ENCODE measurements at regions not wholly inside any gene's neighbourhood (a gene's known extent, or its start where the extent isn't known, plus 50 kb on each side); places are given as distances from the start of the nearest gene placed in this dataset.

DNA sequence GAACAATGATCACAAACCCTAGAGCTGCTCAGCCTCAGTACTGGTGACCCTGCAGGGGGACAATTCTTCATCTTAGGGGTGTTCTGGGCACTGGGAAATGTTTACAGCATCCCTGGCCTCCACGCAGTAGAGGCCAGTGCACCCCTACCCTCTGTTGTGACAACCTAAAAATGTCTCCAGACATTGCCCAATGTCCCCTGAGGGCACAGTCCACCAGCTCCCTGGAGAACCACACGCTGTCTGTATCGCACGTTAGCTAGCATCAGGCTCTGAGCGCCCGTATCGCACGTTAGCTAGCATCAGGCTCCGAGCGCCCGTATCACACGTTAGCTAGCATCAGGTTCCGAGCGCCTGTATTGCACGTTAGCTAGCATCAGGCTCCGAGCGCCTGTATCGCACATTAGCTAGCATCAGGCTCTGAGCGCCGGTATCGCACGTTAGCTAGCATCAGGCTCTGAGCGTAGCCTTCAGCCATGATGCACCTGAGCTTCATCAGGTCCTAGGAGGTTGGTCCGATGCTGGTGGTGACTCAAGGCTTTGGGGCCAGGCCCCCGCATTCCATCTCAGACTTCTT, 111.1 kb upstream of the ANO1 start:
- no peak for FAIRE-seq
- no peak overlapping the region for H3K4me2 ChIP-seq (ENCODE audit: low read length)
- H3K79me2 ChIP-seq (ENCODE audit: insufficient read depth, low read length): no peaks in the 10 kb centered on the region
- H3K27me3 ChIP-seq (ENCODE audit: insufficient read depth, low read length): no peaks in the 10 kb centered on the region
- H3K36me3 Mint-ChIP-seq (ENCODE audit: low read depth, unreplicated experiment): no peaks in the 10 kb centered on the region
- H3K36me3 ChIP-seq (ENCODE audit: insufficient read depth, low read length): no peaks in the 10 kb centered on the region
- no peak overlapping the region for H3K4me3 ChIP-seq (ENCODE audit: insufficient read depth, low read depth, low read length)
- TF ChIP-seq EZH2 (IDR thresholded peaks at IDR 0.05; ENCODE audit: insufficient read depth, low read length): no peak
- TF ChIP-seq, protein P1, sequence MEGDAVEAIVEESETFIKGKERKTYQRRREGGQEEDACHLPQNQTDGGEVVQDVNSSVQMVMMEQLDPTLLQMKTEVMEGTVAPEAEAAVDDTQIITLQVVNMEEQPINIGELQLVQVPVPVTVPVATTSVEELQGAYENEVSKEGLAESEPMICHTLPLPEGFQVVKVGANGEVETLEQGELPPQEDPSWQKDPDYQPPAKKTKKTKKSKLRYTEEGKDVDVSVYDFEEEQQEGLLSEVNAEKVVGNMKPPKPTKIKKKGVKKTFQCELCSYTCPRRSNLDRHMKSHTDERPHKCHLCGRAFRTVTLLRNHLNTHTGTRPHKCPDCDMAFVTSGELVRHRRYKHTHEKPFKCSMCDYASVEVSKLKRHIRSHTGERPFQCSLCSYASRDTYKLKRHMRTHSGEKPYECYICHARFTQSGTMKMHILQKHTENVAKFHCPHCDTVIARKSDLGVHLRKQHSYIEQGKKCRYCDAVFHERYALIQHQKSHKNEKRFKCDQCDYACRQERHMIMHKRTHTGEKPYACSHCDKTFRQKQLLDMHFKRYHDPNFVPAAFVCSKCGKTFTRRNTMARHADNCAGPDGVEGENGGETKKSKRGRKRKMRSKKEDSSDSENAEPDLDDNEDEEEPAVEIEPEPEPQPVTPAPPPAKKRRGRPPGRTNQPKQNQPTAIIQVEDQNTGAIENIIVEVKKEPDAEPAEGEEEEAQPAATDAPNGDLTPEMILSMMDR (IDR thresholded peaks at IDR 0.05; ENCODE audit: insufficient read depth, low read depth, low read length): no peak
- H2AFZ ChIP-seq (ENCODE audit: low read depth, low read length): no peak overlapping the region
- H3K4me1 ChIP-seq (ENCODE audit: insufficient read depth, low read length): peaks cover 8% of the 10 kb centered on the region
- H3K9ac ChIP-seq (ENCODE audit: low read length): no peak overlapping the region
- no peak for DNase-seq (ENCODE audit: low read depth)
- no peak overlapping the region for H3K4me3 Mint-ChIP-seq (ENCODE audit: unreplicated experiment)
- peaks cover 2% of the 10 kb centered on the region for H3K9me3 Mint-ChIP-seq (ENCODE audit: unreplicated experiment)
- no peak overlapping the region for H3K27ac Mint-ChIP-seq (ENCODE audit: unreplicated experiment)
- no peak overlapping the region for H3K27ac ChIP-seq (ENCODE audit: low read depth, low read length)
- peaks cover 24% of the 10 kb centered on the region for H3K27me3 Mint-ChIP-seq (ENCODE audit: low read depth, unreplicated experiment)
- H4K20me1 ChIP-seq (ENCODE audit: insufficient read depth, low read length): no peaks in the 10 kb centered on the region
- H3K9me3 ChIP-seq (ENCODE audit: insufficient read depth, low read depth, low read length): no peaks in the 10 kb centered on the region
- H3K4me1 Mint-ChIP-seq (ENCODE audit: low read depth, unreplicated experiment): peaks cover 2% of the 10 kb centered on the region

DNA sequence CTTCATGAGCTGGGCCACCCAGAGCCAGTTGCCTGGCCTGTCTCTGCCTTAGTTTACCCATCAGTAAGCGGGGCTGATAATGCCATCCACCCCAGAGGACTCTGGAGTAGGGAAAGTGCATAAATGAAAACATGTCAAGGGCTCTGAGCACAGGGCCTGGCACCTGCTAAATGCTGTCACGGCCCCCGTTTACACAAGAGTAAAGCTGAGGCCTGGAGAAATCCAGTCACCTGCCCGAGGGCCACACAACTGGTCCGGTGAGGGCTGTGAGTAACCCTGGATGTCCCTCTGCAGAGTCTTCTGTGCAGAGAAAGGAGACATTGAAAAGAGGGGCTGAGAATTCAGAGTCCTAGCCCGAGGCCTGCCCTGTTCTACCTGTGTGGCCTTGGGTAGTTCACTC, 110.6 kb upstream of the ANO1 start:
- no peaks in the 10 kb centered on the region for H3K9me3 Mint-ChIP-seq (ENCODE audit: unreplicated experiment)
- TF ChIP-seq, protein P1 (IDR thresholded peaks at IDR 0.05; ENCODE audit: insufficient read depth, low read depth, low read length): no peak
- TF ChIP-seq EZH2 (IDR thresholded peaks at IDR 0.05; ENCODE audit: insufficient read depth, low read length): no peak
- no peak for DNase-seq (ENCODE audit: low read depth)

More for the DNA sequence above, 110.6 kb upstream of the ANO1 start:
- H3K27ac Mint-ChIP-seq (ENCODE audit: unreplicated experiment): no peak overlapping the region
- no peak overlapping the region for H3K4me3 Mint-ChIP-seq (ENCODE audit: unreplicated experiment)
- H3K79me2 ChIP-seq (ENCODE audit: insufficient read depth, low read length): no peaks in the 10 kb centered on the region
- no peak for FAIRE-seq
- H3K27ac ChIP-seq (ENCODE audit: low read depth, low read length): no peak overlapping the region
- no peaks in the 10 kb centered on the region for H3K9me3 ChIP-seq (ENCODE audit: insufficient read depth, low read depth, low read length)
- no peaks in the 10 kb centered on the region for H3K27me3 ChIP-seq (ENCODE audit: insufficient read depth, low read length)
- no peaks in the 10 kb centered on the region for H4K20me1 ChIP-seq (ENCODE audit: insufficient read depth, low read length)
- H2AFZ ChIP-seq (ENCODE audit: low read depth, low read length): no peak overlapping the region
- no peak overlapping the region for H3K4me3 ChIP-seq (ENCODE audit: insufficient read depth, low read depth, low read length)
- H3K4me1 ChIP-seq (ENCODE audit: insufficient read depth, low read length): peaks cover 3% of the 10 kb centered on the region
- H3K4me2 ChIP-seq (ENCODE audit: low read length): no peak overlapping the region
- no peaks in the 10 kb centered on the region for H3K36me3 Mint-ChIP-seq (ENCODE audit: low read depth, unreplicated experiment)
- H3K36me3 ChIP-seq (ENCODE audit: insufficient read depth, low read length): no peaks in the 10 kb centered on the region
- H3K9ac ChIP-seq (ENCODE audit: low read length): no peak overlapping the region
- H3K4me1 Mint-ChIP-seq (ENCODE audit: low read depth, unreplicated experiment): peaks cover 2% of the 10 kb centered on the region
- peaks cover 28% of the 10 kb centered on the region for H3K27me3 Mint-ChIP-seq (ENCODE audit: low read depth, unreplicated experiment)
